ENCODE measurements at regions not wholly inside any gene's neighbourhood (a gene's known extent, or its start where the extent isn't known, plus 50 kb on each side); places are given as distances from the start of the nearest gene placed in this dataset.
"Not testable (repeated sequence)": the region's sequence is repeated elsewhere in the genome, so short reads cannot be mapped to it uniquely, and the experiment has no call there.

DNA sequence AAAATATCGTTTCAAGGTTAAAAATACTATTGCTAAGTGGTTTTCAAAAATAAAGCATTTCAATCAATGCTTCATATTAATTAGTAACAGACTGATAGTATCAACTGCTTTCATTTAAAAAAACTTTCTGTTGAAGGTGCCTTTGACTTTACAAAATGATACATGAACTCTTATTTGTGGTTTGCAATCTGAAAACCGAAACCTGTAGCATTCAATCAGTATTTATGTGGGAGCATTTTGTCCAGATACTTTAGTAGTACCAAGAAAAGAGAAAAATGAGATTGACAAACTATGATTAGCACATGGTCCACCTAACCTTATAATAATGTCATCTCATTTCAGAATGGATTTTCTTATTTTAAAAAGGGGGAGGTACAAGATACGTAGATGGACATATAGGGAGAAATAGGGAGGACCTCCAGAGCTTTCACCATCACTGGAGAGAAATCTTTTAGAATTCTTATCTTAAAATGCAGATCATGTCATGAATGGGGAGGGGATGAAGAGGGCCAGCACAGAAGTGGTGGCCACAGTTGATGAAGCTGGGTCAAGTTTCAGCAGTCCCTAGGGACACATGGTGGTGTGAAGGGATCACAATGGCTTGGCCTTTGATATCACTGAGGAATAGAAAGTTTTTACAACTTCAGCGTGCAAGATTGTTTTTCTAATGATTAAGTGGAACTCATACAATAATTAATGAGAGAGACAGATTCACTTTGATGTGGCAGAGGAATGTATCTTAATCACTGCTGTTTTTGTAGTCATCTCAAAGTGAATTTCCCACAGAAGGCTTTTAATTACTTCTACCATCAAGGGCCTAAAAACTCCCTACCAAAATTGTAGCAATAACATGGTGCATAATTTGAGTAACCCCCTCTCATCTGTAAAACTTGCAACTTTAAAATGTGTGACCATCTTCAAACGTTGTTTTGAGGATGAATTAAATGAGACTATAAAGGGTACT, 322.3 kb upstream of the EDIL3 start:
- ATAC-seq (ENCODE audit: poor library complexity): no peak
- intact Hi-C loops (cut with DNase I): no loop called here
- no peak for DNase-seq

DNA sequence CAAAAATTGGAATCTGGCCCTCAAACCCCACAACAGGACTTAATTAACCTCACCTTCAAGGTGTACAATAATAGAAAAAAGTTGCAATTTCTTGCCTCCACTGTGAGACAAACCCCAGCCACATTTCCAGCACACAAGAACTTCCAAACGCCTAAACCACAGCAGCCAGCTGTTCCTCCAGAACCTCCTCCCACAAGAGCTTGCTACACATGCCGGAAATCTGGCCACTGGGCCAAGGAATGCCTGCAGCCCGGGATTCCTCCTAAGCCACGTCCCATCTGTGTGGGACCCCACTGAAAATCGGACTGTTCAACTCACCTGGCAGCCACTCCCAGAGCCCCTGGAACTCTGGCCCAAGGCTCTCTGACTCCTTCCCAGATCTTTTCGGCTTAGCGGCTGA, 315.9 kb upstream of the EDIL3 start:
- ATAC-seq (ENCODE audit: poor library complexity); intact Hi-C loops (cut with DNase I); DNase-seq: not testable (repeated sequence)

DNA sequence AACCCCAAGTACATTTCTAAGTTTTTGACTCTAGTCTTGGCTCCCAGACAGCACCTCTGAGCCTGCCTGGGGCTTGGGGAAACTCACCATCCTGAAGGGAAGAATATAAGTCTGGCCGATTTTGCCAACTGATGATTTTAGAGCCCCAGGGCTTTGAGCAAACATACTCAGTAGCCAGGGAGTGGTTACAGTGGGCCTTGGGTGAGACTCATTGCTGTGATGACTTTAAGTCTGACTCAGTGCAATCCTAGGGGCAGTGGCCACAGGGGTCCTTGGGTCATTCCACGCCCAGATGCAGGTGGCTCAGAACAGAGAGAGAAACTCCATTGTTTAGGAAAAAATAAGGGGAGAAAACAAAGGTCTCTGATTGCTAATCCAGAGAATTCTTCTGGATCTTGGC, 312.0 kb upstream of the EDIL3 start:
- DNase-seq (no peak), ATAC-seq (ENCODE audit: poor library complexity) (no peak)
- intact Hi-C loops (cut with DNase I): no loop called here

DNA sequence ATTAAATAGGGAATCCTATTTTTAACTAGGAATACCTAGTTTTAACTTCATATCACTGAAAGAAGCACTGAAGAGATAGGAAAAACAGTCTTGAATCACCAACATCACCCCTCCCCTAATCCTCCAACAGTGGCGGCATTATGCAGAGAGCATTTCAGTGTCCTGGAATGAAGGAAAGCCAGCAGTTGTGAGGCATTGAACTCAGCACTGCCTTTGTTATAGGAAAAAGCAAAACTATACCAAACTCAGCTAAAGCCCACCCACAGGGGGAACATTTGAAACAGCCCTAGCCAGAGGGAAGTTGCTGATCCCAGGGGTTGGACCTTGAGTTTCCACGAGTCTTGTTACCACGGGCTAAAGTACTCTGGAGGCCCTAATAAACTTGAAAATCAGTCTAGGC, 310.6 kb upstream of the EDIL3 start:
- DNase-seq (no peak), ATAC-seq (ENCODE audit: poor library complexity) (no peak)
- intact Hi-C loops (cut with DNase I): no loop called here

DNA sequence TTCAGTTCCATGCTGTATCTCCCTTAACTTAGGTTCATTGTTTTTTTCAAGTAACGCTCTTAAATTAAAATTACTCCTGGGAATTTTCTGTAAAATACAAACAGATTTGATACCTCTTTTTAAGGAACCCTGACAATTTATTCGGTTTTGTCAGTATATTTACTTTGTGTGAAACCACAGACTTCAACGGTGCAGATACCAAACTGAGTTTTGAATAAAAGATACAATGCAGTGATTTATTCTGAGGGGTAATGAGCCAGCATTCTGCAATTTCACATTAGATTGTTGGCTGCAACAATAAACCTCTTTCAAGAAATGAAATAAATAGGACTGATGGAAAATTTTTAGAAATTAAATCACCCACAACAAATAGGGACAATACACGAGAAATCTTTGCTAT, 308.6 kb upstream of the EDIL3 start:
- ATAC-seq (ENCODE audit: poor library complexity) (no peak), DNase-seq (no peak)
- intact Hi-C loops (cut with DNase I): no loop called here

DNA sequence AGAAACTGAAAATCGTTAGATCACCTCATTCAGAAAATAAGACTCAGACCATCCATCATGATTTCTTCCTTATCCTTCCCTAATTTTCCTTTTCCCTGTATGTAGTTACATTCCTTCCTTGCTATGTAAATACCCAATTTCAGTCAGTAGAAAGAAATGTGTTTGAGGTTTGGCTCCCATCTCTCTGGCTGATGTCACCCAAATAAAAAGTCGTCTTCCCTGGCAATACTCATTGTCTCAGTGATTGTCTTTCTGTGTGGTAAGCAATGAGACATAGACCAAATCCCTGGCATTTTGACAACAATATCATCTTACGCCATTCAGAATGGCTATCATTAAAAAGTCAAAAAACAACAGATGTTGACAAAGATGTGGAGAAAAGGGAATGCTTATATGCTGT, 303.9 kb upstream of the EDIL3 start:
- no peak for DNase-seq
- ATAC-seq (ENCODE audit: poor library complexity): no peak
- intact Hi-C loops (cut with DNase I): no loop called here

DNA sequence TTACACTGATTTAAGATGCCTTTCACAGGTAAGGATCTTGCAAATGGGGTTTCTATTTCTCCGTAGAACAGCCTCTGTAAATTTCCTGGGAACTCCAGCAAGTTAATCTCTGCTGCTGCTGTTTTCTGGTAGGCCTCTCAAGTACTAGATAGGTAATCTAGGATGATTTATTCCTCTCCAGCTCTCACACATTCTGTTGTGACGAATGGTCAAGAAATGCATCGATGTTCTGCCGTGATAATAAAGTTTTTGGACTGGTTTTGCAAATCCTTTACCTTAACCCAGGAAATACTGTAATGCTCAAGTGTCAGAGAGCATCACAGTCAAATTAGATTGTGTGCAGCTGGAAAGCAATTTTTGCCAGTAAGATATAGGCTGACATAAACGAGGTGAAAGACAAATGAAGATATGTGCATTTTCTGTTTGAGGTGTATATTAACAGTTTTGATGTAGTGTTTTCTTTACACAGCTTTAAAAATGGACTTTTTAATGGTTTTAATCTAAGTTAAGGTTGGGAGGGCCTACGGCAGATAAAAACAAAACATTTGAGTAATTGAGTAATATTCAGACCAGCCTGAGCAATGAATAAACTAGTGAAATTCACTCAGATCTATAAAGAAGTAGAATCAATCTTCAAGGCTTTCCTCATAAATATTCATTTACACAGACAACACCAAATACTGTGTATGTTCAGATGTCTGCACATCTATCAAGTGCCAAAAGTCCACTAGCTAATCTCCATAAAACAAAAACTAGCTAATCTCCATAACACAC, 300.6 kb upstream of the EDIL3 start:
- ATAC-seq (ENCODE audit: poor library complexity) (no peak), DNase-seq (no peak)
- intact Hi-C loops (cut with DNase I): no loop called here

DNA sequence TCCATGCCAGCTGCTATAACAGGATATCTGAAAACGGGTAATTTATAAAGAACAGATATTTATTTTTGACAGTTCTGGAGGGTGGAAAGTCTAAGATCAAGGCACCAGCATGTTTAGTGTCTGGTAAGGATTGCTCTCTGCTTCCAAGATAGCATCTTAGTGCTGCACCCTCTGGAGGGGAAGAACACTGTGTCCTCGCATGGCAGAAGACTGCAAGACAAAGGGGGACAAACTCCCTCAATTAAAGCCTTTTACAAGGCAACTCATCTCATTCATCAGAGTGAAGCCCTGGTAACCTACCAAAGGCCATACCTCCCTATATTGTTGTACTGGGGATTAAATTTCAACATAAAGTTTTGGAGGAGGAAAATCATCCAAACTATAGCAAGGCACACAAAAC, 298.9 kb upstream of the EDIL3 start:
- intact Hi-C loops (cut with DNase I): no loop called here
- DNase-seq (no peak), ATAC-seq (ENCODE audit: poor library complexity) (no peak)

DNA sequence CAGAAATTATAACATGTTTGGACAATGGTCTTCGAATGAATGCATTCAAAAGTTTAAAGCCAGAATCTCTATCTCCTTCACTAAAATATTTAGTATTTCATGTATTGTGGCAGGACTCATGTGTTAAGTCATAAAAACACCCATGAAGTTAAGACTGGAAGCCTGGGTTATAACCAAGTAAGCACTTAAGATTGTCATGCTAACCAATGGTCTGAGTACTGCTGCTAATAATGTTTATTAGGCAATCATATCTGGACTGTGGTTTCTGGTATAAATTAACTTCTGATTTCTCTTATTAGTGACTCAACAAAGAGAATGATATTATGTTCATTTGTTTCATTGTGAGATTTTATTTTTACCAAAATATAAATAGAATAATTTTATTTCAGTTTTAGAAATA, 297.9 kb upstream of the EDIL3 start:
- ATAC-seq (ENCODE audit: poor library complexity): no peak
- intact Hi-C loops (cut with DNase I): no loop called here
- DNase-seq: no peak

DNA sequence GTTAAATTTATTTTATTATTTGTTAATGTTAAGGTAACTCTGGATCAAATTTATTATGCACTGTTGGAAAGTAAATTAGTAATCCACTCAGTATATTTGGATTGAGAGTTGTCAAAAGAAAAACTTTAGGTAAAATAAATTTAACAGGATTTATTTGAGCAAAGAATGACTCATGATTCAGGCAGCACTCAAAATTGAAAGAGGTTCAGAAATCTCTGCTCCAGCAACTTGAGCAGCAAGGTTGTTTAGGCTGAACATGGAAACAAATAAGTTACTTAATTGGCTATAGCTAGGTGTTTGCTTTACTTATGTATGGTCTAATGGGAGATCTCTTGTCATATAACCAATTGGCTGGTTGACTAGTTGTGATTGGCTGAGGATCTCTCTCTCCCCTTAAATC, 296.2 kb upstream of the EDIL3 start:
- ATAC-seq (ENCODE audit: poor library complexity): no peak
- intact Hi-C loops (cut with DNase I): no loop called here
- no peak for DNase-seq

DNA sequence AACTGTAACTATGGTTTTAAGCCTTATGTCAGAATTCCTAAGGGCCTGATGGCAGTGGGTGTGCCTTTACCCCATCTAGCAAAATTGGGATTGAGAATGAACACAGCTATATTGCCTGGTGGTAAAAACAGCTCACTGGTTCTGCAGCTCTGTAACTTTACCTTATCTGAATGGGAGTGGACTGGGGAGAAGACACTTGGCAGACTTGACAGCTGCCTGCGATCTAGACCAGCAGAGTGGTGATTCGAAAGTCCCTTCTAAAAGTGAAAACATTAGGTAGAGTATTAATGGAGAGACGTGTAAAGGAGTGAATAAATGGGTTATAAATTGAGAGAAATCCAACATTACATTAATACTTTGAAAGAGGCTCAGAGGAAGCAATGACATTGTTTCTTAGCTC, 289.1 kb upstream of the EDIL3 start:
- intact Hi-C loops (cut with DNase I): no loop called here
- no peak for DNase-seq
- ATAC-seq (ENCODE audit: poor library complexity): no peak

DNA sequence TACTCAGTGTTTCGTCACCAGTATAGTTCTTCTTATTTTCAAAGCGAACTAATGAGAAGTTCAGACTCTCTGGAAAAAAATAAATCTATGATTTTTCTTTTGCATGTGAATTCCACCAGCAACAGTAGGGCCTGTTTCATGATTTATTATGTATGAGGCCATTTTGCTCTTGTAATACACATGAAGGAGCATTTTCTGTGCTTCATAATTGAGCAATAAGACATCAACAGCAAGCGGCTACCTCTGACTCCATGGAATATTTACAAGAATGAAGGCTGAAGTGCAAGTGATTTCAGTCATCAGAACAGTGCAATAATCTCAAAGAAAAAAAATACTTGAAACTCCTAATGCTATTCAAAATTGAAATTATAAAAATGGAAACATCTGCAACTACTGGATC, 282.9 kb upstream of the EDIL3 start:
- ATAC-seq (ENCODE audit: poor library complexity) (no peak), DNase-seq (no peak)
- intact Hi-C loops (cut with DNase I): no loop called here

DNA sequence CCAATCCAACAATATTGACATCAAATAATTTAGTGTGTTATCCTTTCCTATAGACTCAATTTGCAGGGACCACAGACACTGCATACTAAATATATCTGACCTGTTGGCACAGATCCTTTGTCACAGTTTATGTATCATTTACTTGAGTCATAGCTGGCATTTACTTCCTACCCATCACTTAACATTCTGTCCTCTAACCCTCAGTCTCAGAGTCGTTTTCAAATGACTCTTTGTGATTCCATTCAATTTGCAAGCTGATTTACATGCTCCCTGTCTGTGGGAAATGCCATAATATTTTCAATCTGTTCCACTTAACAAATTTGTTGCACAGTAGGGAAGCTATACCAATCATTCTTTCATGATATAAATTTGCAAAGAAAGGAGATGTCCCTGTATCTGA, 265.7 kb upstream of the EDIL3 start:
- no peak for DNase-seq
- no peak for ATAC-seq (ENCODE audit: poor library complexity)
- intact Hi-C loops (cut with DNase I): no loop called here

DNA sequence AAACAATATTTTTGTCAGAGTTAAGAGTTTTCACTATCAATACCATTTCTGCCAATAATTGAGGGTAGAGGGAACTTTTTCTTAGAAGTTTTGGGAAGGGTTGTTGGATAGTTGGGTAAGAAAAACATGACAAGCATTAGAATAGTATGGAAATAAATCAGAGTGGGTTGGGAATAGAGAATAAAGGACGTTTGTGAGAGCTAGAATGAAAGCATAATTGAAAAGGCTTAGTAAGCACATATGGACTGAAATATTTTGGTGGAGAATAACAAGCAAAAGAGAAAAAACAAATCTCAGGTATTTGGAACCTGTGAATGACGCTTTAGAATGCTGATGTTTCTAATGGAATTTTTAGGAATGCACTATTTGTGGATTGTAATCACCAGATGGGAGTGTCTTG, 262.9 kb upstream of the EDIL3 start:
- intact Hi-C loops (cut with DNase I): no loop called here
- DNase-seq (no peak), ATAC-seq (ENCODE audit: poor library complexity) (no peak)

DNA sequence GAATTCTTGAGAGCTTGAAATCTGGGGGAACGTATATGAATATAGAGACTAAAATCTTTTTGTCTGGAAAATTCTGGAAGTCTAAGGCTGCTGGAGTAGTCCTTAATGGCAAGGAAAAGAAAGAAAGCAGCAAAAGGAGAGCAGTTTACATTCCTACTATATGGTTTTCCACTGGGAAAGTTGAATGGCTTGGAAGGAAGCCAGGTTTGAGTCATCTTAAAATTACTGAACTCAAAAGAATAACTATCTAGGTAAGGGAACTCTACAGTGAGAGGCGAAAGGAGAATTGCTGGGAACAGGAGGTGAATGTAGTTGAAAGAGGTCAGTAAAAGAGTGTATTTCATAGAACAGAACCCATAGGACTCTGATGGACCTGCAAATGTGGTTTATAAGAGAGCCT, 258.1 kb upstream of the EDIL3 start:
- no peak for ATAC-seq (ENCODE audit: poor library complexity)
- intact Hi-C loops (cut with DNase I): no loop called here
- DNase-seq: no peak

DNA sequence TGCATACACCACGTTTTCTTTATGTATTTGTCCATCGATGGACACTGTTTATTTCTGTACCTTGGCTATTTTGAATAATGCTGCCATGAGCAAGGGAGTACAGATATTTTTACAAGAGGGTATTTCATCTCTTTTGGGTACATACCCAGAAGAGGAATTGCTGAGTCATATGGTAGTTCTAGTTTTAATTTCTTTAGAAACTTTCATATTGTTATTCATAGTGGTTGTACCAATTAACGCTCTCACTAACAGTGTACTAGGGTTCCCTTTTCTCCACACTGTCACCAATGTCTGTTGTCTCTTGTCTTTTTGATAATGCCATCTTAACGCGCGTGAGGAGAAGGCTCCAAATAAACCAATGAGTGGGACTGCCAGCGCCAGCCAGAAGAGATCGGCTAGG, 257.6 kb upstream of the EDIL3 start:
- no peak for DNase-seq
- no peak for ATAC-seq (ENCODE audit: poor library complexity)
- intact Hi-C loops (cut with DNase I): no loop called here

DNA sequence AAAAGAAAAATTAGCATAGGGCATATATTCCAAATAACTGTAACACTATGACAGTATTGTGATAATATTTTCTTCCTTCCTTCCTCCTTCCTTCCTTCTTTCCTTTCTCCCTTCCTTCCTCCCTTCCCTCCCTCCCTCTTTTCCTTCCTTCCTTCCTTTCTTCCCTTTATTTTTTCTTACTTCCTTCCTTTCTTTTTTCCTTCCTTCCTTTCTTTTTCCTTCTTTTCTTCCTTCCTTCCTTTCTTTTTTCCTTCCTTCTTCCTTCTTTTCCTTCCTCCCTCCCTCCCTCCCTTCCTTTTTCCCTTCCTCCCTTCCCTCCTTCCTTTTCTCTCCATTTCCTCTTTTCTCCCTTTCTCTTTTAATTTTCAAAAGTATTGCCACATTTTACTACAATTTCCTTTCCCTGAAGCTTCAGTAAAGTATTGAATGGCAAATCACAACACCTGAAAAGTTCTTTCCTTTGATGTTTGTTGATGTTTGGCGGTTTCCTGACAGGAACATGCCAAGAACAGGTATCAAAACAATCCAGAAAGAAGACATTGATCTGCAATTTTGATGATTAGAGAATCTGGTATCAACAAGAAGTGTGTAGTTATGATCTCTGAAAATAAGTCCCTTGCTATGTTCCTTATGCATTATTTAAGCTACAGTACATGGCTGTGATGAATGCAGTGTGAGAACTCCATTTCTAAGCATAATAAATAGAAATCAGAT, 253.1 kb upstream of the EDIL3 start:
- DNase-seq (no peak), ATAC-seq (ENCODE audit: poor library complexity) (no peak)
- intact Hi-C loops (cut with DNase I): no loop called here

DNA sequence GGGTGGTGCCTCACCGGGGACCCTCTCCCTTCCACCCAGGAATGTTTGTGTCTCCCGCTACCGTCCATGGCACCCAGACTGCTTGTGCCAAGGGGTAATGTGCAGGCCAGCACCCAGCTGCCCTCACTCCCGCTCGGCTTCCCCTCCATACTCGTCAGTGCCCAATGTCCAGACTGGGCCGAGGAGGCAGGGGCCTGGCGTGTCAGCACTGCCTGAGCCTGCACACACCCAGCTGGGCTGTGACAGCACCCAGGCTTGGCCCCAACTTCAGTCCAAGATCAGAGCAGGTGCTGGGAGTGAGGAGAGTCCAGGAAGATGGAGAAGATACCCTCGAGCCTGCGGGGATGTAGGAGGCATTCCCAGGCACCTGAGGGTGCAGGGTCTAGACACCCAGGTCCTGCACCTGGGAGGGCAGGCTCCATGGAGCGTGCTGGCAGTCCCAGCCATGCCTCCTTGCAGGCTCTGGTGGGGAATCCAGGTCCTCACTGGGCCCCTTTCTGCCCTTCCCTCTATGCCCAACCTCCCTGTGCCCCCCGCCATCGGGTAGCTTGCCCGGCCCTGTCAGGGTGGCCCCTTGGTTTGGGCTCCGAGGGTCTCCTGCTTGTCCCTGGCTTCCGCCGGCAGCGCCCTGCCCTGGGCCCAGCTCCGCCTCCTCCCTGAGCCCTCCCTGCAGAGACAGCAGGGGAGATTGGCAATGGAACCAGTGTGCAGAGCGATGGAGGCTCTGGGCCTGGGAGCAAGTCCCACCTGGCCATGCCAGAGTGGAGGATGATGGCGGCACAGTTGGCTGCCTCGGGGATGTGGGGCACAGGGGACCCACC, 250.8 kb upstream of the EDIL3 start:
- DNase-seq (peak; percentile 38), ATAC-seq (ENCODE audit: poor library complexity) (no peak)
- intact Hi-C loops (cut with DNase I): no loop called here

DNA sequence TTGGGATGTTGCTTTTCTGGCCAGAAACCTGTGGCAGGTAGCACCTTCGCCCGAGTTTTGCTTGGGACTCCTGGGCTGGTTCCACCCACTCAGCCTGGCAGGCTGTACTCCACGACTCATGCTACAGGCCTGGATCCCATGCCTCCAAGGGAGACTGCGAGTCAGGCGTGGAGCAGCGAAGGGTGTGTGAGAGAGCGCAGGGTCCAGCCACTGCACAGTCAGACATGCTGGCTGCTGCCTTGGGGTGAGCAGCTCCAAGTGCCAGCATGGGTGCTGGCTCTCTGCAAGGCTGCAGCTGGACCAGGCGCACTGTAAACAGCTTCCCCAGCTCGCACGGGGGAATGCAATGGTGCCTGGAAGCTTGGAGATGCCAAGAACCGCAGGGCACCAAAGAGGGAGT, 249.6 kb upstream of the EDIL3 start:
- DNase-seq (peak; percentile 17), ATAC-seq (ENCODE audit: poor library complexity) (no peak)
- intact Hi-C loops (cut with DNase I): no loop called here
